ENCODE measurements at regions not wholly inside any gene's neighbourhood (a gene's known extent, or its start where the extent isn't known, plus 50 kb on each side); places are given as distances from the start of the nearest gene placed in this dataset.

- H2AFZ ChIP-seq (ENCODE audit: low read depth, low read length, poor library complexity, severe bottlenecking), result no peak overlapping the region
- ATAC-seq, result no peak
- H3K9me2 ChIP-seq (ENCODE audit: insufficient read depth), result no peaks in the 10 kb centered on the region
- BruUV-seq (replicated peaks), result no TSS peak
- RAD21 ChIA-PET (ENCODE audit: low non-redundant PET in 1 of 2, low total read pairs in 2 of 2, uncharacterized antibody in 2 of 2, unreplicated experiment in 2 of 2), result no interaction called here
- CTCF ChIA-PET, result no interaction called here
- no peaks in the 10 kb centered on the region for H3K4me1 ChIP-seq (ENCODE audit: control insufficient read depth in 1 of 2, insufficient read depth in 2 of 2, low read length in 2 of 2)
- H3K79me2 ChIP-seq (ENCODE audit: insufficient read depth, low read length), result no peaks in the 10 kb centered on the region
- H3K9ac ChIP-seq (ENCODE audit: low read length), result no peak overlapping the region
- TF ChIP-seq EGR1 (IDR thresholded peaks at IDR 0.05; ENCODE audit: low read depth), result no peak
- TF ChIP-seq MAX (IDR thresholded peaks at IDR 0.05), result no peak
- TF ChIP-seq SRF (IDR thresholded peaks at IDR 0.05; ENCODE audit: low read depth), result no peak
- TF ChIP-seq CBX3 (IDR thresholded peaks at IDR 0.05; ENCODE audit: low read depth), result no peak
- no peak for TF ChIP-seq POLR2A (IDR thresholded peaks at IDR 0.05; ENCODE audit: borderline replicate concordance, extremely low read depth, insufficient read depth, insufficient read length)
- TF ChIP-seq YY1 (IDR thresholded peaks at IDR 0.05; ENCODE audit: extremely low read depth, insufficient replicate concordance, low read depth, low read length), result no peak
- no peak for TF ChIP-seq FOSL1 (IDR thresholded peaks at IDR 0.05; ENCODE audit: low read depth)
- no peak for TF ChIP-seq TCF7L2 (IDR thresholded peaks at IDR 0.05; ENCODE audit: borderline replicate concordance, extremely low read depth, insufficient read depth, insufficient read length)
- TF ChIP-seq ELF1 (IDR thresholded peaks at IDR 0.05; ENCODE audit: borderline replicate concordance, low read depth), result no peak
- TF ChIP-seq REST (IDR thresholded peaks at IDR 0.05; ENCODE audit: low read depth), result no peak
- no peak for TF ChIP-seq RAD21 (IDR thresholded peaks at IDR 0.05; ENCODE audit: low read depth)
- H3K27ac ChIP-seq (ENCODE audit: low read depth, low read length), result no peak overlapping the region
- DNase-seq (ENCODE audit: low read depth, low spot score), result no peak
- no peaks in the 10 kb centered on the region for H4K20me1 ChIP-seq (ENCODE audit: insufficient read depth)
- no peak overlapping the region for H3K4me3 ChIP-seq (replicated peaks in 1 of 2; ENCODE audit: low read depth in 1 of 2, low read length in 2 of 2)
- no peaks in the 10 kb centered on the region for H3K9me3 ChIP-seq (ENCODE audit: control insufficient read depth in 1 of 2, insufficient read depth in 1 of 2, low read depth in 1 of 2, low read length in 2 of 2)
- intact Hi-C loops (cut with micrococcal nuclease), result no loop called here
- no peak overlapping the region for H3K4me2 ChIP-seq (ENCODE audit: low read length)
- POLR2A ChIA-PET, result no interaction called here
- H3K36me3 ChIP-seq (ENCODE audit: control insufficient read depth in 1 of 2, insufficient read depth in 2 of 2, low read length in 2 of 2), result no peaks in the 10 kb centered on the region
- no peaks in the 10 kb centered on the region for H3K27me3 ChIP-seq (ENCODE audit: insufficient read depth, low read length)
Measured at GRCh38 chr2:2636813-2637212, 305.7 kb upstream of the MYT1L start.

All from HCT116 (cell line).